CD14-positive monocyte (primary cell): ENCODE measurements at regions not wholly inside any gene's neighbourhood (a gene's known extent, or its start where the extent isn't known, plus 50 kb on each side); places are given as distances from the start of the nearest gene placed in this dataset.

Experiments
- DNase-seq, 3 donors: peaks; one replicate each; pipeline ENCODE4 v3.0.0-alpha.2; 2011 to 2022
- H2AFZ ChIP-seq: 2 replicates; pipeline ENCODE4 v1.6.0; 2012; ENCODE audit warnings: mild to moderate bottlenecking, low read depth, low read length, inconsistent platforms; ENCODE audit not compliant: insufficient read depth, poor library complexity, severe bottlenecking
- H3K27ac ChIP-seq, 2 donors: 1 replicate in 1 of 2; 2 replicates in 1 of 2; pipeline ENCODE4 v1.5.1; 2012 to 2013; ENCODE audit warnings: low read length in 2 of 2, control low read depth in 1 of 2, inconsistent platforms in 1 of 2, low read depth in 1 of 2, mild to moderate bottlenecking in 1 of 2
- H3K27me3 ChIP-seq, 2 donors: one replicate each; pipeline versions ENCODE4 v1.6.0 to v1.6.1; 2011 to 2013; ENCODE audit warnings: low read length in 2 of 2; ENCODE audit not compliant: control insufficient read depth in 2 of 2, insufficient read depth in 2 of 2
- H3K36me3 ChIP-seq, 2 donors: replicated peaks in 1 of 2; 1 replicate in 1 of 2; 2 replicates in 1 of 2; pipeline versions ENCODE4 v1.5.1 to v1.6.1; 2012 to 2013; ENCODE audit warnings: low read length in 2 of 2, control low read depth in 1 of 2, inconsistent platforms in 1 of 2, mild to moderate bottlenecking in 1 of 2; ENCODE audit not compliant: insufficient read depth in 2 of 2, control insufficient read depth in 1 of 2
- H3K4me1 ChIP-seq, 2 donors: 1 replicate in 1 of 2; 2 replicates in 1 of 2; pipeline versions ENCODE4 v1.5.1 to v1.6.1; 2012 to 2013; ENCODE audit warnings: low read length in 2 of 2, control low read depth in 1 of 2, inconsistent platforms in 1 of 2, mild to moderate bottlenecking in 1 of 2, moderate library complexity in 1 of 2; ENCODE audit not compliant: insufficient read depth in 2 of 2, control insufficient read depth in 1 of 2
- H3K4me2 ChIP-seq: replicated peaks from 2 replicates; pipeline ENCODE3; 2012; ENCODE audit warnings: low read length, moderate library complexity, mild to moderate bottlenecking; ENCODE audit not compliant: poor library complexity, severe bottlenecking; ENCODE audit errors: extremely low read depth
- H3K4me3 ChIP-seq, 3 experiments: fragments of 200-600 bp in 1 of 3; sonication (generic) in 1 of 3; replicated peaks in 1 of 3; 1 replicate in 2 of 3; 2 replicates in 1 of 3; pipeline ENCODE4 v1.5.1; 2011 to 2013; ENCODE audit warnings: low read length in 3 of 3, mild to moderate bottlenecking in 3 of 3, control low read depth in 2 of 3, low read depth in 2 of 3, inconsistent platforms in 1 of 3, moderate library complexity in 1 of 3
- H3K79me2 ChIP-seq: 2 replicates; pipeline ENCODE4 v1.6.0; 2012; ENCODE audit warnings: mild to moderate bottlenecking, control low read depth, inconsistent platforms, low read length, moderate library complexity; ENCODE audit not compliant: insufficient read depth
- H3K9ac ChIP-seq: 2 replicates; pipeline ENCODE4 v1.6.0; 2017; ENCODE audit warnings: low read length, mild to moderate bottlenecking; ENCODE audit not compliant: insufficient read depth, poor library complexity, severe bottlenecking
- H3K9me3 ChIP-seq, 2 donors: replicated peaks in 1 of 2; 1 replicate in 1 of 2; 2 replicates in 1 of 2; pipeline versions ENCODE4 v1.5.1 to v1.6.1; 2012 to 2013; ENCODE audit warnings: low read length in 2 of 2, control low read depth in 1 of 2; ENCODE audit not compliant: control insufficient read depth in 1 of 2, insufficient read depth in 1 of 2
- H4K20me1 ChIP-seq: 2 replicates; pipeline ENCODE4 v1.6.0; 2012; ENCODE audit warnings: mild to moderate bottlenecking, low read length, control low read depth, moderate library complexity; ENCODE audit not compliant: insufficient read depth
- H3K27ac Mint-ChIP-seq, 7 donors: one replicate each; pipeline ENCODE4 v1.8.0; 2020; ENCODE audit warnings: mild to moderate bottlenecking in 7 of 7, mixed read lengths in 7 of 7, moderate library complexity in 6 of 7, inconsistent platforms in 2 of 7
- H3K27me3 Mint-ChIP-seq, 3 donors: one replicate each; pipeline ENCODE4 v1.8.0; 2021 to 2022; ENCODE audit warnings: low read depth in 3 of 3, mild to moderate bottlenecking in 3 of 3, mixed read lengths in 3 of 3, moderate library complexity in 3 of 3, inconsistent platforms in 1 of 3
- H3K36me3 Mint-ChIP-seq, 2 donors: one replicate each; pipeline ENCODE4 v1.8.0; 2020; ENCODE audit warnings: mixed read lengths in 2 of 2, inconsistent platforms in 1 of 2, mild to moderate bottlenecking in 1 of 2
- H3K4me1 Mint-ChIP-seq: one replicate; pipeline ENCODE4 v1.8.0; 2020; ENCODE audit warnings: mild to moderate bottlenecking, mixed read lengths
- H3K4me3 Mint-ChIP-seq, 2 donors: one replicate each; pipeline ENCODE4 v1.8.0; 2020; ENCODE audit warnings: mild to moderate bottlenecking in 2 of 2, mixed read lengths in 2 of 2, moderate library complexity in 1 of 2
- H3K9me3 Mint-ChIP-seq, 7 donors: one replicate each; pipeline ENCODE4 v1.8.0; 2020 to 2022; ENCODE audit warnings: mixed read lengths in 7 of 7, mild to moderate bottlenecking in 6 of 7, moderate library complexity in 6 of 7, inconsistent platforms in 2 of 7
- CTCF ChIP-seq: fragments of 200-600 bp; IDR thresholded peaks from one replicate; pipeline ENCODE4 v1.8.0; 2022; ENCODE audit warnings: antibody characterized with exemption, mild to moderate bottlenecking
- WGBS: methylation state at CpG from one replicate; pipeline ENCODE4 v1.1.5; 2013; ENCODE audit warnings: missing lambda C conversion rate; ENCODE audit not compliant: insufficient coverage; 5-methylcytosine and 5-hydroxymethylcytosine counted together
- intact Hi-C, 2 donors: fragments of 100-400 bp; cut with micrococcal nuclease; formaldehyde crosslinking; loops; one replicate each; pipeline versions ENCODE4 v1.15.0 to v1.15.1; 2023

DNA sequence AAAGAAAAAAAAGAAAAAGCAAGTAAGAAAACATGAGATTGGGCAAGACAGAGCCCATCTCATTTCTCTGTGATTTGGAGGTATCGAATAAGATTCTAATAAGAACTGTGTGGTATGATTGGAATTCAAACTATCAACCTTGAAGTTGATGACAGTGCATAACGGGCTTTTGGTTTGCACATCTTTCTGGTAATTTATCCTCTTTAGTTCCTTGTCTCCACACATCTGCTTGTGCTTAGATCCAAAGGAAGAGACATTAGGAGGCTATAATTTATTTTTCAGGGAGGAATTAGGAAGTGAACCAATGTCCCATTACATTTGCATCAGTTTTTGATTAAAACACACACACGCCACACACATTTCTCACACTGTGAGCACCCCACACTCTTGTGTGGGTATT lies 149.9 kb downstream of the ARSF start:
- no peaks in the 10 kb centered on the region for H3K4me1 Mint-ChIP-seq

DNA sequence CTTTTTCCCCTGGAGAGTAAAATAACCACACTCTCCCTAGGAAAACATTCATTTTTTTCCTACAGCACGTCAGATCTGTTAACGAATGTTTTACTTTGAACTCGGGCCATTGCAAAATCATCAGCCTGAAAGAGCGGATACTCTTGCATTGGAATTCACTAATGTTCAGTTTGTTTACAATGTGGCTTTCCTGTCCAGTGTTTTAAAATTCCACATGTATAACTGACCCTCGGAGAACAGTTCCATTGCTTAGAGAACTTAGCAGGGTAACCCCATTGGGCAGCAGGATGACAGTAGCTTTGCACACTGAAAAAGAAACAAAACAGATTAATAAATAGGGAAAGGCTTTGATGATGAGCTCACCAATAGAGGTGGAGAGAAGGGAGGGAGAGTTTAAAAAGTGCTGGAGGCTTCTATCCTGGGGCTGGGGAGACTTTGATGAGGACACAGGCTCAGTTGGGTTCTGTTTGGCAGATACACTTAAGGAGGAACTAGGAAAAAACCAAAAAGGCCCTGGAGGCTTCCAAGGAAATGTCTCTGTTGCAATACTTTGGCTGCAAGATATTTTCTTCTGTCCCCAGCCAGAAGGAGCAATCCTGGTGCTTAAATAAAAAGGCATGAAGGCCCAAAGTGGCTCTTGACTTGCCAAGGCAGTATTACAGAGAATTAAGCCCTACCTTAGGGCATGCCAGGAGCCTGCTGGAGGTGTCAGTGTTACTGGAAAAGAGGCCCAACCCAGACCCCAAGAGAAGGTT lies 143.1 kb downstream of the ARSF start:
- intact Hi-C loops: no loop called here
- Histone ChIP-seq H3K36me3 (no peaks in the 10 kb centered on the region), H3K9ac (no peak overlapping the region), H3K9me3 (no peaks in the 10 kb centered on the region), H3K4me2 (no peak overlapping the region), H3K4me1 (no peaks in the 10 kb centered on the region), H3K4me3 (no peak overlapping the region), H3K27ac (no peak overlapping the region), H4K20me1 (no peaks in the 10 kb centered on the region), H3K79me2 (no peaks in the 10 kb centered on the region), H2AFZ (no peak overlapping the region), H3K27me3 (no peaks in the 10 kb centered on the region)
- H3K36me3 Mint-ChIP-seq: no peaks in the 10 kb centered on the region
- no peak overlapping the region for H3K27ac Mint-ChIP-seq
- DNase-seq: no peak
- peaks cover 0 to 12% (median 2%) of the 10 kb centered on the region in 7 donors for H3K9me3 Mint-ChIP-seq
- no CpG with 5 or more reads among the region's 5 CpGs for WGBS
- no peak for TF ChIP-seq CTCF
- no peaks in the 10 kb centered on the region for H3K27me3 Mint-ChIP-seq
- H3K4me3 Mint-ChIP-seq: no peak overlapping the region
- H3K4me1 Mint-ChIP-seq: no peaks in the 10 kb centered on the region

More for the DNA sequence above, 149.9 kb downstream of the ARSF start:
- Histone ChIP-seq H3K27me3 (no peaks in the 10 kb centered on the region), H3K9ac (no peak overlapping the region), H3K27ac (no peak overlapping the region), H3K4me3 (no peak overlapping the region), H4K20me1 (no peaks in the 10 kb centered on the region), H2AFZ (no peak overlapping the region), H3K9me3 (peaks cover 0 to 4% of the 10 kb centered on the region in 2 donors), H3K36me3 (no peaks in the 10 kb centered on the region), H3K79me2 (no peaks in the 10 kb centered on the region), H3K4me2 (no peak overlapping the region), H3K4me1 (no peaks in the 10 kb centered on the region)
- no peak for TF ChIP-seq CTCF
- Mint-ChIP-seq H3K36me3 (no peaks in the 10 kb centered on the region), H3K27me3 (peaks cover 0 to 3% (median 1%) of the 10 kb centered on the region in 3 donors), H3K4me3 (no peak overlapping the region), H3K9me3 (peaks cover 0 to 7% (median 5%) of the 10 kb centered on the region in 7 donors), H3K27ac (no peak overlapping the region)
- DNase-seq: no peak
- no CpG with 5 or more reads among the region's 3 CpGs for WGBS
- intact Hi-C loops: no loop called here
